OCI-LY7 (cell line): ENCODE measurements at regions not wholly inside any gene's neighbourhood (a gene's known extent, or its start where the extent isn't known, plus 50 kb on each side); places are given as distances from the start of the nearest gene placed in this dataset.
A peak's percentile ranks its signal among the peaks of the same experiment; 100 is the strongest.
"Not testable (repeated sequence)": the region's sequence is repeated elsewhere in the genome, so short reads cannot be mapped to it uniquely, and the experiment has no call there.

Experiments used
- BruUV-seq: library from RNA; stranded (reverse); fragments of 400-500 nt; replicated peaks from 2 replicates; lab custom pipeline; 2021; lab: Mats Ljungman, UMichigan
- CTCF ChIA-PET: fragments of 300-600 bp; sonication (Branson Sonifier 250); formaldehyde crosslinking; loops from one replicate; lab custom pipeline; 2022; ENCODE audit warnings: antibody characterized with exemption; ENCODE audit not compliant: unreplicated experiment; lab: Charles Lee
- POLR2A ChIA-PET: fragments of 300-600 bp; sonication (Branson Sonifier 250); formaldehyde crosslinking; loops from one replicate; lab custom pipeline; 2022; ENCODE audit warnings: antibody characterized with exemption; lab: Charles Lee
- DNase-seq: peaks from one replicate; pipeline ENCODE4 v3.0.0-alpha.2; 2015; ENCODE audit warnings: low spot score
- H2AFZ ChIP-seq: fragments of 200-600 bp; sonication (generic), shearing (Covaris generic); 2 replicates; pipeline ENCODE4 v1.6.1; 2014; ENCODE audit warnings: mild to moderate bottlenecking, antibody characterized with exemption, low read length, moderate library complexity
- H3K27ac ChIP-seq: fragments of 200-600 bp; sonication (generic); 2 replicates; pipeline ENCODE4 v1.5.1; 2014; ENCODE audit warnings: mixed run types, low read depth, mild to moderate bottlenecking, moderate library complexity, low read length, inconsistent platforms; ENCODE audit not compliant: poor library complexity, severe bottlenecking
- H3K36me3 ChIP-seq: fragments of 200-600 bp; sonication (generic); 2 replicates; pipeline ENCODE4 v1.6.1; 2014; ENCODE audit warnings: mild to moderate bottlenecking, antibody characterized with exemption, low read length, moderate library complexity, mixed read lengths; ENCODE audit not compliant: insufficient read depth
- H3K4me1 ChIP-seq: fragments of 200-600 bp; sonication (generic); 2 replicates; pipeline ENCODE4 v1.5.1; 2014; ENCODE audit warnings: mild to moderate bottlenecking, low read length; ENCODE audit not compliant: insufficient read depth, poor library complexity, severe bottlenecking
- H3K4me2 ChIP-seq: fragments of 200-600 bp; sonication (generic); 2 replicates; pipeline ENCODE4 v1.6.1; 2014; ENCODE audit warnings: mild to moderate bottlenecking, low read length
- H3K4me3 ChIP-seq: fragments of 200-600 bp; sonication (generic); 2 replicates; pipeline ENCODE4 v1.5.1; 2014; ENCODE audit warnings: mild to moderate bottlenecking, low read depth, low read length; ENCODE audit not compliant: poor library complexity, severe bottlenecking
- H3K79me2 ChIP-seq: fragments of 200-600 bp; sonication (generic); 2 replicates; pipeline ENCODE4 v1.6.1; 2016; ENCODE audit warnings: low read depth, mild to moderate bottlenecking, low read length, moderate library complexity, mixed read lengths; ENCODE audit not compliant: insufficient read depth
- H3K9me2 ChIP-seq: fragments of 200-600 bp; sonication (generic); 2 replicates; pipeline ENCODE4 v1.6.1; 2016; ENCODE audit warnings: mild to moderate bottlenecking, low read length, mixed read lengths; ENCODE audit not compliant: insufficient read depth
- H3K9me3 ChIP-seq: fragments of 200-600 bp; sonication (generic); 2 replicates; pipeline ENCODE4 v1.6.1; 2014; ENCODE audit warnings: mild to moderate bottlenecking, mixed run types, low read length, mixed read lengths
- H4K20me1 ChIP-seq: fragments of 200-600 bp; sonication (generic); 2 replicates; pipeline ENCODE4 v1.6.1; 2014; ENCODE audit warnings: mild to moderate bottlenecking, antibody characterized with exemption, low read length, moderate library complexity, mixed read lengths; ENCODE audit not compliant: insufficient read depth
- CTCF ChIP-seq: fragments of 200-600 bp; sonication (generic); conservative IDR thresholded peaks from 2 replicates; pipeline ENCODE4 v1.5.1; 2014; ENCODE audit warnings: mild to moderate bottlenecking, antibody characterized with exemption, low read length, moderate library complexity, mixed read lengths
- EZH2phosphoT487 ChIP-seq: fragments of 200-600 bp; sonication (generic); IDR thresholded peaks from 2 replicates; pipeline ENCODE4 v1.6.1; 2018; ENCODE audit warnings: low read depth, borderline replicate concordance, mild to moderate bottlenecking, mixed run types, antibody characterized with exemption, low read length, moderate library complexity, mixed read lengths
- intact Hi-C: fragments of 100-400 bp; cut with micrococcal nuclease; formaldehyde crosslinking; loops from one replicate; pipeline ENCODE4 v1.10.0; 2022; ENCODE audit not compliant: unreplicated experiment

GRCh38 chr20:30811885-30812671 lies 445.4 kb upstream of the DEFB115 start:
- BruUV-seq = no TSS peak
- DNase-seq = peak; percentile 27

GRCh38 chr20:30812739-30813411 lies 444.6 kb upstream of the DEFB115 start:
- H4K20me1 ChIP-seq = no peaks in the 10 kb centered on the region
- H3K27ac ChIP-seq = no peak overlapping the region
- H3K4me3 ChIP-seq = no peak overlapping the region
- no peaks in the 10 kb centered on the region for H3K79me2 ChIP-seq
- H3K36me3 ChIP-seq = no peaks in the 10 kb centered on the region
- POLR2A ChIA-PET = no interaction called here
- no peak overlapping the region for H2AFZ ChIP-seq
- CTCF ChIA-PET = no interaction called here
- intact Hi-C loops = no loop called here
- no peaks in the 10 kb centered on the region for H3K4me1 ChIP-seq
- H3K9me3 ChIP-seq = peaks cover 4% of the 10 kb centered on the region; the same call in 1 of the 2 replicates
- DNase-seq = no peak
- no peaks in the 10 kb centered on the region for H3K9me2 ChIP-seq
- no peak overlapping the region for H3K4me2 ChIP-seq
- TF ChIP-seq CTCF = no peak
- no peak for TF ChIP-seq EZH2phosphoT487
- BruUV-seq = no TSS peak

More at GRCh38 chr20:30811885-30812671, 445.4 kb upstream of the DEFB115 start:
- TF ChIP-seq CTCF (no peak), EZH2phosphoT487 (no peak)
- no peaks in the 10 kb centered on the region for H4K20me1 ChIP-seq
- H3K36me3 ChIP-seq = no peaks in the 10 kb centered on the region
- no peaks in the 10 kb centered on the region for H3K4me1 ChIP-seq
- no peaks in the 10 kb centered on the region for H3K79me2 ChIP-seq
- no peak overlapping the region for H2AFZ ChIP-seq
- H3K4me2 ChIP-seq = no peak overlapping the region
- no peak overlapping the region for H3K4me3 ChIP-seq
- H3K9me3 ChIP-seq = peaks cover 4% of the 10 kb centered on the region; the same call in 1 of the 2 replicates
- intact Hi-C loops = no loop called here
- H3K27ac ChIP-seq = no peak overlapping the region
- ChIA-PET POLR2A (no interaction called here), CTCF (no interaction called here)
- no peaks in the 10 kb centered on the region for H3K9me2 ChIP-seq

GRCh38 chr20:30813412-30814311 lies 443.8 kb upstream of the DEFB115 start:
- H4K20me1 ChIP-seq, POLR2A ChIA-PET, H3K4me3 ChIP-seq, H3K4me2 ChIP-seq, H3K9me3 ChIP-seq, BruUV-seq, H3K27ac ChIP-seq, H3K4me1 ChIP-seq, CTCF ChIA-PET, intact Hi-C loops, H3K9me2 ChIP-seq, DNase-seq, H3K79me2 ChIP-seq, H3K36me3 ChIP-seq, H2AFZ ChIP-seq: not testable (repeated sequence)

GRCh38 chr20:30814312-30814639 lies 443.2 kb upstream of the DEFB115 start:
- CTCF ChIA-PET, H3K4me2 ChIP-seq, H3K9me2 ChIP-seq, H3K27ac ChIP-seq, DNase-seq, BruUV-seq, H3K36me3 ChIP-seq, H2AFZ ChIP-seq, H3K4me3 ChIP-seq, intact Hi-C loops, H4K20me1 ChIP-seq, H3K9me3 ChIP-seq, H3K4me1 ChIP-seq, POLR2A ChIA-PET, H3K79me2 ChIP-seq: not testable (repeated sequence)
